Adrenal gland (tissue), 5 donors: ENCODE measurements at regions not wholly inside any gene's neighbourhood (a gene's known extent, or its start where the extent isn't known, plus 50 kb on each side); places are given as distances from the start of the nearest gene placed in this dataset.

Experiments
- POLR2A ChIP-seq, 2 donors: fragments of 450-650 bp; IDR thresholded peaks; one replicate each; pipeline ENCODE4 v1.6.1; 2017; ENCODE audit warnings: antibody characterized with exemption in 2 of 2, mild to moderate bottlenecking in 2 of 2, moderate library complexity in 1 of 2
- TF ChIP-seq, protein P1 (sequence below), 6 experiments: fragments of 450-650 bp in 4 of 6; fragments of 200-600 bp in 2 of 6; sonication (generic) in 1 of 6; IDR thresholded peaks; 1 replicate in 5 of 6; 2 replicates in 1 of 6; pipeline versions ENCODE4 v1.5.1 to v1.8.0; 2016 to 2021; ENCODE audit warnings: antibody characterized with exemption in 6 of 6, mild to moderate bottlenecking in 2 of 6, moderate library complexity in 1 of 6
- donor health status: DM: no; HTN: no; CAD: no.

GRCh38 chr20:40633123-40633850 lies 55.7 kb downstream of the MAFB start:
- TF ChIP-seq, protein P1, sequence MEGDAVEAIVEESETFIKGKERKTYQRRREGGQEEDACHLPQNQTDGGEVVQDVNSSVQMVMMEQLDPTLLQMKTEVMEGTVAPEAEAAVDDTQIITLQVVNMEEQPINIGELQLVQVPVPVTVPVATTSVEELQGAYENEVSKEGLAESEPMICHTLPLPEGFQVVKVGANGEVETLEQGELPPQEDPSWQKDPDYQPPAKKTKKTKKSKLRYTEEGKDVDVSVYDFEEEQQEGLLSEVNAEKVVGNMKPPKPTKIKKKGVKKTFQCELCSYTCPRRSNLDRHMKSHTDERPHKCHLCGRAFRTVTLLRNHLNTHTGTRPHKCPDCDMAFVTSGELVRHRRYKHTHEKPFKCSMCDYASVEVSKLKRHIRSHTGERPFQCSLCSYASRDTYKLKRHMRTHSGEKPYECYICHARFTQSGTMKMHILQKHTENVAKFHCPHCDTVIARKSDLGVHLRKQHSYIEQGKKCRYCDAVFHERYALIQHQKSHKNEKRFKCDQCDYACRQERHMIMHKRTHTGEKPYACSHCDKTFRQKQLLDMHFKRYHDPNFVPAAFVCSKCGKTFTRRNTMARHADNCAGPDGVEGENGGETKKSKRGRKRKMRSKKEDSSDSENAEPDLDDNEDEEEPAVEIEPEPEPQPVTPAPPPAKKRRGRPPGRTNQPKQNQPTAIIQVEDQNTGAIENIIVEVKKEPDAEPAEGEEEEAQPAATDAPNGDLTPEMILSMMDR (IDR thresholded peaks at IDR 0.05): no peak
- TF ChIP-seq POLR2A (IDR thresholded peaks at IDR 0.05): no peak
